GM12892 (cell line): ENCODE measurements at regions not wholly inside any gene's neighbourhood (a gene's known extent, or its start where the extent isn't known, plus 50 kb on each side); places are given as distances from the start of the nearest gene placed in this dataset.

Experiments used
- POLR2A ChIP-seq: IDR thresholded peaks from 2 replicates; pipeline ENCODE4 v1.6.1; 2011; ENCODE audit warnings: low read depth, low read length, control low read depth
- TAF1 ChIP-seq: IDR thresholded peaks from 2 replicates; pipeline ENCODE4 v1.6.1; 2011; ENCODE audit warnings: low read depth, mild to moderate bottlenecking, control low read depth, low read length, borderline replicate concordance

- no peak for TF ChIP-seq POLR2A
- no peak for TF ChIP-seq TAF1
Measured at GRCh38 chr4:157889788-157890187, 283.0 kb downstream of the GASK1B start.
